ENCODE measurements at regions not wholly inside any gene's neighbourhood (a gene's known extent, or its start where the extent isn't known, plus 50 kb on each side); places are given as distances from the start of the nearest gene placed in this dataset.

DNA sequence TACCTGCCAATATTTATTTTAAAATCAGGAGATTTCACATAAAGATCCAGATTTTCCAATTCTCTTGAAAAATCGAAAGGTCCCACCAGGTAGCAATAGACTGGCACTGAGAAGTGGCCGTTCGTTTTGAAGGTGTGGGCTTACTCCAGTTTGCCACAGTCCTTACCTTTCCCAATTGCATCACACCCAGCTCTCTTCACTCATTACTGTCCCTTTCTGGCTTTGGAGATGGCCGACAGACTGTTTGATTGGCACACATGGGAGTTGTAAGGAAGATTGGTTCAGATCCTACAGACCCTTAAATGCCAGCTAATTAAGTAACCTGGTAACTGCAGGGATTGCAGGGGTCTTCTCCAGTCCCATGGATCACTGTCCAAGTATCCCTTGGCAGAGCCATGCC is 68.7 kb upstream of the LARP1 start:
- H3K4me1 ChIP-seq (ENCODE audit: insufficient read depth, low read length) = peaks cover 25% of the 10 kb centered on the region
- ATAC-seq = no peak
- H4K20me1 ChIP-seq (ENCODE audit: insufficient read depth, low read length) = no peaks in the 10 kb centered on the region
- FAIRE-seq = no peak
- POLR2A ChIA-PET = no interaction called here
- no peak overlapping the region for H2AFZ ChIP-seq (ENCODE audit: low read length)
- no peak overlapping the region for H3K9ac ChIP-seq (ENCODE audit: insufficient read depth, low read depth, low read length)
- CTCF ChIA-PET (ENCODE audit: low intra/inter-chr PET ratio, low total read pairs) = no interaction called here
- in situ Hi-C loops (cut with HindIII; ENCODE audit: extremely low pct_ligation_motif_present, low pct_unique_long_range_greater_than_20kb) (no loop called here), intact Hi-C loops (cut with micrococcal nuclease; ENCODE audit: unreplicated experiment) (no loop called here)
- no peak overlapping the region for H3K27ac ChIP-seq (ENCODE audit: extremely low read length, insufficient read depth, low read length)
- no peak overlapping the region for H3K4me2 ChIP-seq (ENCODE audit: low read depth, low read length)
- no peaks in the 10 kb centered on the region for H3K79me2 ChIP-seq (ENCODE audit: insufficient read depth, low read length)
- H3K27me3 ChIP-seq (ENCODE audit: control insufficient read depth in 1 of 2, insufficient read depth in 2 of 2, low read length in 2 of 2) = no peaks in the 10 kb centered on the region
- H3K4me3 ChIP-seq (replicated peaks in 1 of 3; ENCODE audit: insufficient read depth in 1 of 3, low read depth in 2 of 3, low read length in 3 of 3) = no peak overlapping the region
- WGBS (ENCODE audit: low lambda C conversion rate) = 93% methylated on average over 4 of the region's 4 CpGs
- BruUV-seq (replicated peaks) = no TSS peak
- no peak for TF ChIP-seq KDM3A (CRISPR knock-in tag; IDR thresholded peaks at IDR 0.05; ENCODE audit: low read depth)
- peak; percentile 100 for TF ChIP-seq ZNF317 (CRISPR knock-in tag; IDR thresholded peaks at IDR 0.05)
- H3K9me3 ChIP-seq (ENCODE audit: low read length) = no peaks in the 10 kb centered on the region
- DNase-seq (ENCODE audit: low spot score) = no peak
- no peaks in the 10 kb centered on the region for H3K36me3 ChIP-seq (replicated peaks in 1 of 2; ENCODE audit: control insufficient read depth in 1 of 2, insufficient read depth in 2 of 2, low read length in 2 of 2)

GRCh38 chr5:154683101-154683880 is 71.9 kb upstream of the LARP1 start:
- Histone ChIP-seq H2AFZ (ENCODE audit: low read length) (no peak overlapping the region), H3K4me1 (ENCODE audit: insufficient read depth, low read length) (peaks cover 55% of the 10 kb centered on the region), H3K4me3 (replicated peaks in 1 of 3; ENCODE audit: insufficient read depth in 1 of 3, low read depth in 2 of 3, low read length in 3 of 3) (peak overlapping the region; percentile 59 to 67 (median 66)), H3K9ac (ENCODE audit: insufficient read depth, low read depth, low read length) (peak overlapping the region; percentile 76), H4K20me1 (ENCODE audit: insufficient read depth, low read length) (no peaks in the 10 kb centered on the region), H3K4me2 (ENCODE audit: low read depth, low read length) (peak overlapping the region; percentile 76), H3K27me3 (ENCODE audit: control insufficient read depth in 1 of 2, insufficient read depth in 2 of 2, low read length in 2 of 2) (no peaks in the 10 kb centered on the region), H3K27ac (ENCODE audit: extremely low read length, insufficient read depth, low read length) (peak overlapping the region; percentile 74), H3K9me3 (ENCODE audit: low read length) (no peaks in the 10 kb centered on the region), H3K79me2 (ENCODE audit: insufficient read depth, low read length) (no peaks in the 10 kb centered on the region), H3K36me3 (replicated peaks in 1 of 2; ENCODE audit: control insufficient read depth in 1 of 2, insufficient read depth in 2 of 2, low read length in 2 of 2) (no peaks in the 10 kb centered on the region)
- FAIRE-seq (no peak), DNase-seq (ENCODE audit: low spot score) (no peak), ATAC-seq (peak; percentile 34; the same call in 2 of the 3 replicates)
- POLR2A ChIA-PET = interaction anchor here (0.7 to 1.9 kb wide), 25 partner anchors 10 to 254 kb away, joined by 3 to 18 read pairs (median 3); partner anchors contain the start of gene GEMIN5
- CTCF ChIA-PET (ENCODE audit: low intra/inter-chr PET ratio, low total read pairs) = no interaction called here
- 13% methylated on average over 16 of the region's 16 CpGs for WGBS (ENCODE audit: low lambda C conversion rate)
- in situ Hi-C loops (cut with HindIII; ENCODE audit: extremely low pct_ligation_motif_present, low pct_unique_long_range_greater_than_20kb) (no loop called here), intact Hi-C loops (cut with micrococcal nuclease; ENCODE audit: unreplicated experiment) (loop anchor here (2.0 kb wide), 1 partner anchor 40 kb away; no protein-coding TSS in a partner anchor)
- TSS peak; percentile 79 for BruUV-seq (replicated peaks)
- TF ChIP-seq ZNF850 (CRISPR knock-in tag; conservative IDR thresholded peaks at IDR 0.05) (no peak), SOX6 (IDR thresholded peaks at IDR 0.05) (no peak), SOX6 (CRISPR knock-in tag; IDR thresholded peaks at IDR 0.05) (no peak), ZNF75D (CRISPR knock-in tag; IDR thresholded peaks at IDR 0.05; ENCODE audit: borderline replicate concordance) (no peak), HNF4A (CRISPR knock-in tag; IDR thresholded peaks at IDR 0.05) (no peak), ZNF597 (CRISPR knock-in tag; IDR thresholded peaks at IDR 0.05) (no peak), PITX1 (CRISPR knock-in tag; IDR thresholded peaks at IDR 0.05) (no peak), ATF1 (CRISPR knock-in tag; IDR thresholded peaks at IDR 0.05) (no peak), ZNF615 (CRISPR knock-in tag; IDR thresholded peaks at IDR 0.05; ENCODE audit: borderline replicate concordance) (0 out of 2 replicates have a peak, but pooled peaks have one; percentile 55), ERF (CRISPR knock-in tag; IDR thresholded peaks at IDR 0.05) (no peak), ZFY (CRISPR knock-in tag; IDR thresholded peaks at IDR 0.05) (no peak), SMAD3 (CRISPR knock-in tag; IDR thresholded peaks at IDR 0.05) (no peak), ZNF619 (CRISPR knock-in tag; IDR thresholded peaks at IDR 0.05) (no peak), ZHX1 (CRISPR knock-in tag; IDR thresholded peaks at IDR 0.05; ENCODE audit: low read depth) (peak; percentile 9; the same call in 1 of the 2 replicates)
